ENCODE measurements at regions not wholly inside any gene's neighbourhood (a gene's known extent, or its start where the extent isn't known, plus 50 kb on each side); places are given as distances from the start of the nearest gene placed in this dataset.

DNA sequence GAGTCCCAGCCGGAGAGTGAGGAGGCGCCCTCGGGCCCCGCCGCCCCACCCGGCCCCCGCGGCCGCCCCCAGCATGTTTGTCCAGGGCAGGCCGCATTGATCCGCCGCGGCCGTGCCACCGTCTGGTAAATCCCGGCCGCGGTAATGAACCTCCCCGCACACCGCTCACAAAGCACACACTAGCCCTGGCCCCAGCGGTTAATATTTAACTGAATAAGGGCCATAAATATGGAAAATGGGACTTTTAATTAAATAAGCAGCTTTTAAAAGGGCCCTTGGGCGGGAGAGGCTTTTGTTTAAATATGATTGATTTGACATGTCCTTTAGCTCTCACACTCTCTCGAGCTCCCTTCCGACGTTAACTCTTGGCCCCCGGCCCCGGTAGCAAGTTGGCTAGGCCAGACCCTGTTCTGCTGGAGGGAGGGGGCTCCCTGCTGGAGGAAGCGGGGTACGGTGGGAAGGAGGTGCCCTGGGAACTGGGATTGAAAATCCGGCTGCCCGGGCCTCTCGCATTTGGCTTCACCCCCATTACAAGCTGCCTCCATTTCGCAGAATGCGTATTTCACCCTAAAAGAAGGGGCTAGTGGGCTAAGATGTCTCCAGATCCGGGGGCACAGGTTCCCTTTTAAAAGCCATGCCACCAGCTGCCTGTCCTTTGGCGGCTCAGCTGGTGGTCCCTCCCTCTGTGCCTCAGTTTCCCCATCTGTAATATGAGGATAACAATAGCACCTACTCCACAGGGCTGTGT, 199.8 kb downstream of the RBM19 start:
- DNase-seq: no peak

DNA sequence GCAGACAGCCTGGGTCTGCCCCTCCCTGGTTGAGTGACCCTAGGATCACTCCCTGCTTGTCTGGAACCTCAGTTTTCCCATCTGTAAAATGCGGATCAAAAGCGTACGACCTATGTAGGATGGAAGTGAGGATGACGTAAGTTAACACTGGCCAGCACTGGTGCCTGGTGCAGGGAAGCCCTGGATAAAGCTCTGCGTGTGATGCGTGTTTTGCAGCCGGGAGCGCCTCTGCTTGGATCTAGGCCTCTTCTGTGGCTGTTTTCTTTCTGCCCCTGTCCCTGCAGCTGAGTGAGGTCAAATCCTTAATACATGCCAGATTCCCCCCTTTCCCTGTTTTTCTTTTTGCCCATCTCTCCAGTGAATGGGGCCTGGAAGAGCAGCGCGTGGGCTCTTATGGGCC, 201.5 kb downstream of the RBM19 start:
- no peak for DNase-seq

DNA sequence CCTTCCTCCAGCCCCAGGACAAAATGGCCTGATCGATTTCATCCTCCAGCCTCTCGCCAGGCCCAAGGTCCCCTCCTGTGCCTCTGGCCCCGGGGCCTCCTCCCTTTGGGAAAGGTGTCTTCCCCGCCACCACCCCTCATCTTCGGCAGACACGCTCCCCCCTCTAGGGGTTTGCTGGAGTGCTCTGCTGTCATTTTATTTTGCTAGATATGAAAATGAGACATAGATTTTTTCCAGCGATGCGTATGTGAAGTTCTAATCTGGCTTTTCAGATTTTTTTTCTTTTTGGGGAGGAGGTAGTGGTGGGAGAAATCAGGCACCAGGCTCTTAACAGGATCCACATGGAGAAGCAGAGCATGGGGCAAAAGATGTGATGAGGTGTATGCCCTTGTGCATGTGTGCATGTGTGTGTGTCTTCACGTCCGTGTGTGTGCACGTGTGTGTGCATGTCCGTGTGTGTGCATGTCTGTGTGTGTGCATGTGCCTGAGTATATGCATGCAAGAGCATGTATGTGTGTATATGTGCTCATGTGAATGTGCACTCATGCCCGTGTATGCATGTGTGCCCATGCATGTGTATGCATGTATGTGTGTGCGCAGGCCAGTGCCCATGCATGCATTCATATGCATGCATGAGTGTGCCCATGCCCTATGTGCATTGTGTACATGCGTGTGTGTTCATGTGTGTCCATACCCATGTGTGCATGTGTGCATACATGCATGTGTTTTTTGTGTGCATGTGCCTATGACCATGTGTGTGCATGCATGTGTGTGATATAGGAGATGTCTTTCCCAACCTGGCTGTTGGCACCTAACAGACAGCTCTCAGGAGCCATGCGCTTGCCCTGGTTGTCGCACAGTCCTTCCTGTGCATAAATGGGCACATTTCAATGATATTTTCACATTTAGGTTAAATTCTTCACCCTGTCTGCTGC, 203.0 kb downstream of the RBM19 start:
- no peak for DNase-seq

DNA sequence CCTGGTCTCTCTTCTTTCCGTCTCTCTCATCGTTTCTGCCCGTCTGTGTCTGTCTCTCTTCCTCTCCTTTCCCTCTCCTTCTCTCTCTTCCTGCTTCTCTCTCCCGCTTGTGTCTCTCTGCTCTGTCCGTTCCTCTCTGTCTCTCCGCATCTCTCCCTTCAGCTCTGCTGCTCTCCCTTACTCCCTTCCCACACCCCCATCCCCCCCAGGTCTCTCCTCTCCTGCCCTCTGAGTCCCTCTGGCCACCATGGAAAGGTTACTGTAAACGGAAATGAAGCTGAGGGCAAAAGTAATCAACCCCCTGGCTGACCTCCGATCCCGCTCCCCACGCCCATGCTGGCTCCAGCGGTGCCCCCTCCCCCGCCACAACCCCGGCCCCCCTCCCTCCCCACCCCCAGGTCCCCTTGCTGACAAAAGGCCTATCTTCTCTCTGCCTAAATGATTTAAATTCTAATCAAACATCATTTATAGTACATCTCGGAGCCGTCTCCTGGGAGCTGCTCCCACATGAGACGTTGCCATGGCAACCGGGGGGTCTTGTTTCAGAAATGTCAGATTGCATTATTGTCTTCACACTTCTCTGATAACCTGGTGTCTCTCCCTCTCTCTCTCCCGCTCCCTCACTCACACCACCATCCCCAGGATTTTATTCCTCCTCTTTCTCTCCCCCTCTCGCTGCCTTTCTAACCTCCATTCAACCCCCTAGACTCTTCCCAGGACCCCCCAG, 203.8 kb downstream of the RBM19 start:
- no peak for DNase-seq

DNA sequence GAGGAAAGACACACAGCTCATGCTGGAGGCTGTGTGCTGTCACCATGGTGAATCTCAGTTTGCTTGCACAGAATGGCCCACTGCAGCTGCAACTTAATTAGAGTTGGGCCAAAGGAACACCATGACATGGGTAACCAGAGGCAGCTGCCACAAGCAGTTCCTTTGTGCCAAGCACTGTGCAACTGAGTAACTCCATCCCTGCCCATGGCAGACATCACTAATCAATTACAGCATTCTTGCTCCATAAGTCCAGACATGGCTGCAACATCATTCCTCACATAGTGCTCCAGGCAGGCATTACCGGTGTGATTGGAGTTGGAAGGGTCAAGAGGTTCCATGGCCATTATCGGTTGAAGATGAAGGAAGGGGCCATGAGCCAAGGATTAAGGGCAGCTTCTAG, 207.0 kb downstream of the RBM19 start:
- DNase-seq: no peak

DNA sequence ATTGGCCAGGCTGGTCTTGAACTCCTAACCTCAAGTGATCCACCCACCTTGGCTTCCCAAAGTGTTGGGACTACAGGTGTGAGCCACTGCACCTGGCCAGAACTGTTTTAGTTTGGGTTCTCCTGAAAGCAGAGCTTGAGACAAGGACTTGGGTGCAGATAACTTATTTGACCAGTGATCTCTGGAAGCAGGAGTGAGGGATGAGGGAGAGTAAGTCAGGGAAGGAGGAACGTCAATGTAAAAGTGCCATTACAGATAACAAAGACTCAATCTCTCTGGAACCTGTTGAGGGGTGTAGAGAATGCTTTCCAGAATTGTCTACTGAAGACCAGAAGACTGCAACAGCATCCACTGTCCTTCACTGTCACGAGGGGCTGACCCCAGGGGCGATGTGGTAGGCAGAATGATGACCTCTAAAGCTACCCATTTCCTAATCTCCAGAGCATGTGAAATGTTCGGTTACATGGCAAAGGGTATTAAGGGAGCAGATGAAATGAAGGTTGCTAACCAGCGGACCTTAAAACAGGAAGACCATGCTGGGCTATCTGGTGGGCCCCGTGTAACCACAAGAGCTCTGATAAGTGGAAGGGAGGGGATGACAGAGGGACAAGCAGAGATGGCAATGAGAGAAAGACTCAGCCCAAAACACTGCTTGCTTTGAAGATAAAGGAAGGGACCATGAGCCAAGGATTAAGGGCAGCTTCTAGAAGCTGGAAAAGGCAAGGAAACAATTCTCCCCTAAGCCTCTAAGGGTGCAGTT, 207.8 kb downstream of the RBM19 start:
- DNase-seq: no peak

DNA sequence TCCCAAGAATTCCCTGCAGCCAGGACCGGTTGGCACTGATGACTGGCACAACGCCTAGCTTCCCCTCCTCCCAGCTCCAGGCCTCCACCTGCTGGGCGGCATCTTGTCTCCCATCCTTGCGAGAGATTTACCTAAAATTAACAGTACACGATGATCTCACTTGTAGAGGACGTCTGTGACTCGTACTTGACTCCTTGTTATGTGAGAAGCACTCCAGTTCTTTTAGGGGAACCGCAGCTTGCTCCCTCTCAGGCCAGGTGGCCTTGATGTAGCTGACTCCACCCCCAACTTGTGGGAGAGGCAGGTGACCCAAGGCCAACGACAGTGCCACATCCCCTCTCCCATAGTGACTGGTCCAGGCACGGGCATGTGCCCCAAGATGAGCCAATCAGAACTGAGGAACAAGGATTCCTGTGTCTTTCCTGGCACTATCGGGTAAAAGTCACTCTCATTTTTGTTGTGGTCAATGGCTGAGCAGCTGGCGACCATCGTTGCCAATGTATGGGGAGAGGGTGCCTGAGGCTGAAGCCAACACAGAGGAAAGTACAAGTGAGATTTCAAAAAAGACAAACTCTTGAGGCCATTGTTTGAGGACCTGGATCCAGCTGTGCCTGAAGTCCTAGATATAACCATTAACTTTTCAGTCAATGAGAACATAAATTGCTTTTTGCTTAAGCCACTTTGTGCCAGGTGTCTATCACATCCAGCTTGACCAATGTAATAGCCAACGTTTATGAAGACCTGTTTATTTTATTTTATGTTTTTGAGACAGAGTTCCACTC, 208.7 kb downstream of the RBM19 start:
- DNase-seq: peak; percentile 79

DNA sequence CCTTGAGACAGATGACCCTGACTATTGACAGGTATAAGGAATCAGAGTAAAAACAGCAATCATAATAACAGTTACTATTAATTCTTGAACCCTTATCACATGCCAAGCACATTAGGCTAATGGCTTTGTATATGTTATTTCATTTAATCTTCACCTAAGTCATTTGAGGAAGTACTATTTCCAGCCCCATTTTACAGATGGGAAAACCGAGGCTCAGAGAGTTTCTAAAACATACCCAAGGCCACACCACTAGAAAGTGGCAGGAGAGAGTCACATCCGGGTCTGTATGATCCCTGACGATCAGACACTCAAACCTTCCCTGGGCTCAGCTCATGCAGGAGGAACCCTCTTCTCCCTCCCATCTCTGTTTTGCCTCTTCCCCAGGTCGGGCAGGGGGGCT, 209.5 kb downstream of the RBM19 start:
- no peak for DNase-seq

DNA sequence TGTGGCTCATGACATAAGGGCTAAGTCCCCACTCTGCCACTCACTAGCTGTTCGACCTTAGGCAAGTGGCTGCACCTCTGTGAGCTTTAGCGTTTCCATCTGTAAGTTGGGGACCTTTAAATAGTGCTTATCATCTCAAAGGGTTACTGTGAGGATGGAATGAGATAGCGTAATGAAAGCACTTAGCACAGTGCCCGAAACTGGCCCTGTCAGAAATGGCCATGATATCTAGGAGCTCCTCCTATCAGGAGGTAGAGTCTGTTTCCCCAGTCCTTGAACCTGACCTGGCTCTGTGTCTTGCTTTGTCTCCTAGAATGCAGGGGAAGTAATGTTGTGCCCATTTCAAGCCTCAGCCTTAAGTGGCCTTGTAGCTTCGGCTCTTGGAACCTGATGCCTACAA, 211.0 kb downstream of the RBM19 start:
- DNase-seq: no peak

DNA sequence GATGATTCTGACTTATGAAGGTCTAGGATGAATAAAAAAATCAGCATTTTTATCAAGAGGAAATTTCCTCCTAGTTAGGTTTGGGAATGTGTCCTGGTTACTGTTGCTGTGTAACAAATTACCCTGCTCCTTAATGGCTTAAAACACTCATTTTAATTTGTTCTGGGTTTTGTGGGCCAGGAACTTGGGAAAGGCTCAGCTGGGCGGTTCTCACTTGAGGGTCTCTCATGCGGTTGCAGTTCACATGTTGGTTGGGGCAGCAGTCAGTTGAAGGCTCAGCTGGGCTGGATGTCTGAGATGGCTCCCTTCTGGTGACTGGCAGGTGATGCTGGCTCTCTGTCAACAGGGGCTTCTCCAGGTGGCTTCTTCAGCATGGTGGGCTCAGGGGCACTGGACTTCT, 214.6 kb downstream of the RBM19 start:
- DNase-seq: no peak

DNA sequence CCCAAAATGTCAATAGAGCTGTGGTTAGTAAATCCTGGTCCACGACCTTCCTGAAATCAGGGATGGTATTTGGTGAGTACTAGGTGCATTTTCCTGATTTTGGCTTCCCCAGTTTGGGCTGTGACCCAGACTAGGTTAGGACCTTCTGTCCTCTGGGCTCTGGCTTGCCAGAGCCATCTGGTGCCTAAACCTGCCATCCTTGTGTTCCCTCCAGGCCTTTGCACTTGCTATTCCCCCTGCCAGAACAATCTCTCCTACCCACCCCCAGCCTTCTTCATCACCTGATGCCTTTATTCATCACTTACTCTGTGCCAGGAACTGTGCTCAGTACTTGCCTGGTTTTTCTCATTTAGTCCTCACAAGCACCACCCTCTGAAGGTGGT, 216.7 kb downstream of the RBM19 start:
- DNase-seq: no peak

DNA sequence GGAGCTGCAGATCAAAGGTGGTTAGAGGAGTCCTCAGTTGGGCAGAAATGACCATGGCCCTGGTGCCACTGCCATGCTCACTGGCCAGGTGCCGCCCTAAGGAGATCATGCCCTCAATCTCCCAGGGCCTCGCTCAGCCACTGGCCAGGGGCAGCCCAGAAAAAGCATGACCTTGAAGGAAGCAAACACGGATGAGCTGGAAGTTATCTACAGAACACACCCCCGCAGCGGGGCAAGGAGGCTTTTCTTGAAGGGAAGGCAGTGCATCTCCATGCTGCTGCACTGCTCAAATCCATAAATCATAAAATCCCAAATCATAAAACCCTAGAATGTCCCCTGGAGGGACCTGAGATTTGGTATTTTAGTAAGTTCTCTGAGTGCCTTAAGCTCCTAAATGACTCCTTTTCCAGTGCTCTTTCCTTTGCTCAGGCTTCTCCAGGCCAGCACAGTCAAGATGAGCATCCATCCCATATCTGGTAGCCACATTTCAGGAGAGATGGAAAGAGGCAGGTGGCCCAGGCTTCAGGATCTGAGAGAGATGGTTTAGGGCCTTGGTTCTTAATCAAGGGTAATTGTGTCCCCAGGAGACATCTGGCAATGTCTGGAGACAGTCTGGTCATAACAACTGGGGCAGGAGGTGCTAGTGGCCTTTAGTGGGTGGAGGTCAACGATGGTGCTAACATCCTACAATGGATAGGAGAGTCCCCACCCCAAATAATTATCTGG, 217.3 kb downstream of the RBM19 start:
- no peak for DNase-seq

DNA sequence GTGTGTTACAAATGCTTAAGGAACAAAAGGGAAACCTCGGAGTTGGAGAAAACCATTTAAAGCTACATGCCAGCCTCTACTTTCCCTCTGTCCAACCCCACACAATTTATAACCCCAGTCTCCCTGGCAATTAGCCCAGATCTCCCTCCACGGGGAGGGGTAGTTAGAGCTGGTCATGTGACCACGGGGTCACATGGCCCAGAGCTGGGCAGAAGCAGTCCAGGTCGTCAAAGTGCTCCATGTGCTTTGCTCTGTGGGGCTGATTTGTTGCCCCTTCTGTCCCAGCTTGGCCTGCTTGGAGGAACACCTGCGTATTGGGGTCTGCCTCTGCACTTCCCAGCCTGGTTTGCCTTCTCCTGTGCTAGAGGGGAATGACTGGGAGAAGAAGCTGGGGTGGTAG, 219.1 kb downstream of the RBM19 start:
- DNase-seq: no peak

DNA sequence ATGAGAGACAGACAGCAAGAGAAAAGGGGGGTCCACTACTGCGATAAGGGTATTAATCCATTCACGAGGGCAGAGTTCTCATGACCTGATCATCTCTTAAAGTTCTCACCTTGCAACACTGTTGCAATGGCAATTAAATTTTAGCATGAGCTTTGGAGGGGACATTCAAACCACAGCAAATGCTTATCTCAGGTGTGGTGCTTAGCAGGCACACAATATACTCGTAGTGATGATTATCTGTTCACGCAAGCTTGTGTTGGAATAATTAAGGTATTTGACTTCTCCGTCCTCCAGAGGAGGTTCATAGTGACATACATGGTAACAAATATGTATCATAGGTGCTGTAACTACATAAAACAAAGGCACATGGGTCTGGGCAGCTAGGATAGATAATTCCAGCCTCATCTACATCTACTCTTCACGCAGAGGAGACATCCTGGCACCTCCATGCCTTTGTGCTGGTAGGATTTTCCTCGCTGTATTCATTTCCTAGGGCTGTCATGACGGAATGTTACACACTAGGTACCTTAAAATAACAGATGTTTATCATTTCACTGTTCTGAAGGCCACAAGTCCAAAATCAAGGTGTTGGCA, 221.2 kb downstream of the RBM19 start:
- no peak for DNase-seq

DNA sequence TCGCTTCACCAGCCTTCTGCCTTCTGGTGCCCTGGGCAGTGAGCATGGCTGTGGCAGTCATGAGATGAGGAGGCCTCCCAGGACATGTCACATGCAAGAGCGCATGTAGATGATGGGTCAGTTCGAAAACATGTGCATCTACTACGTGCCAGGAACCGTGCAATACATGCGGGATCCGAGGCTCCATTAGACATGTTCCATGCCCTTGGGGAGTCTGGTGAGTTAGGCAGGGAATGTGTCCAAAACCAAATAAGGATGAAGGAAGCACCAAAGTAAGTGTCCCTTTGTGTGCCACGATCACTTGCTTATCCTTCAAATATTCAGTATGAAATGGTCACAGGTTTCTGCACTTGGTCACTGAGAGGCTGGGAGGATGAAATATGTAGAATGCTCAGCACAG, 223.3 kb downstream of the RBM19 start:
- DNase-seq: no peak

DNA sequence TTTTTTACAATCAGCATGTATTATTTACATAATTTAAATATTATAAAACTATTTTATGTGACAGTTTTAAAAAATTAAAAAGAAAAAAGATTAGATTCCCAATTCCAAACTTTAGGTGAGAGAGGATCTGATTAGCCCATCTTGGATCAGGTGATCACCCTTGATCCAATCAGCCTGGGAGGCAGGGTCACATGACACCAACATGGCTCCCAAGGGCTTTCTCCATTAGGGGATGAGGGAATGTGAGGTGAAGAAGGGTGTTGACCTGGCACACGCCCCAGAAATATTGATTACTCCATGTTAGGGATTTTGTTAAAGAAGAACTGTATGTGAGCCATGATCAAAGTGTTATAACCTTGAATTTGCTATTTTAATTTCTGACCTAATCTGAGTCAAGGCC, 225.4 kb downstream of the RBM19 start:
- no peak for DNase-seq

DNA sequence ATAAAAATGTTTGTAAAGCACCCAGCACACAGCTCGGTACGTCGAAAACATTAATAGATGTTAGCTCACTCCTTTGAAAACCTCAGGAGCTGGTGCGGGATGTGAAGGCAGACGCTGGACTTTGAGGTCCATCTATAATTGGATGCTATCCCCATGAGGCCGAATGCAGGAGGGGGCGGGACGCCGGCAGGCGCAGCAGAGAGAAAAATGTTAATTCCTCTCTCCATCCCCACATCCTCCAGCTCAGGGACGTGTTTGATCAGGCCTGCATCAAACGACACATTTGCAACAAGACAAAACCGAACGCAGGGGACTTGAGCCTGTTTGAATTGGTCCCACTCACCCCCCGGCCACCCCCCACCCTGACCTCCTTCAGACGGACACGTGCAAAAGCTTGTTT, 231.0 kb downstream of the RBM19 start:
- no peak for DNase-seq

DNA sequence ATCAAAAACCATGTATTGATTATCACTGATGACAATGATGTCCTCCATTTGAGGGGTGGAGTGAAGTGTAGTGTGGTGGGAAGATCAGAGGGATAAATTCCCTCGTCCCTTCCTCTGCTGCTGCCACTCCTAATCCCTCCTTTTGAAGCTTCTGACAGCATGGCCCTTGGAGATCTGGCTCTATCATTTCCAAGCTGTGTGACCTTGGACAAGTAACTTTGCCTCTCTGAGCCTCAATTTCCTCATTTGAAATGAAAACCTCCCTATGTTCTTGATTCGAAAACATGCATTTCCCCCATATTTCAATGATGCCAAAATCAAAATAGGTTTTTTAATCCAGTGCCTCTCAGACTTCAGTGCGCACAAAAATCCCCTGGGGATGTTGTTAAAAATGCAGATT, 231.6 kb downstream of the RBM19 start:
- no peak for DNase-seq

DNA sequence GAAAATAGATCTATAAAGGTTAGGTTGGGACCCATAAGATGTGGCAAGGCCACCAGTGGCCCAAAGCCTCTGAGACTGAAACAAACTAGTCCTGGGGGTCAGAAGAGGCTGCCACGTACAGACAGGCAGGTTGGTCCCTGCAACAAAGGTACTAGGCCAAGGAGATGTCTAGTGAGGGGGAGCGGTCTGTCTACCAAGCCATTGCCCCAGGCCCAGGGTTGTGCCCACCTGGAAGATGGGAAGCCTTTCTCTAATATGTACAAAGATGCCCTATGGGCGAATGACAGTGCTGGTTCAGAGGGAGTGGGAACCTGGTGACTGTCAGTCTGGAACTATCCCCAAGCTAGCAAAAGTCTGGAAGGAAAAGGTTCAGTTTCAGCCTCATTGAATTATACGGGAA, 233.2 kb downstream of the RBM19 start:
- DNase-seq: no peak

DNA sequence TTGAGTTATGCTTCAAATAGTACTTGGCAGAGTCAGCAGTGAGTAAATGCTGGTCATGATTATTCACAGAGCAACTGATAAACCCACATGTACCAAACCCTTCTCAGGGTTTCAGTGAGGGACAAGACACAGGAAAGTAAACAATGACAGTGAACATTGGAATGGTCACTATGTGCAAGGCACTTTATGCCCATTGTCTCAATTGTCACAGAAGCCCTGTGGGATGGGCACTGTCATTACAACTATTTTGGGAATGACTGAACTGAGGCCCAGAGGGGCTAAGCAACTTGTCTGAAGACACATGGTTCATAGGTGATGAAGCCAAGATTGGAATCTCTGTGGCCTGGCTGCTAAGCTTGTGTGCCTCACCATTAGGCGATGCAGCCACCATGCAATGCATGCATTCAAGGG, 238.5 kb downstream of the RBM19 start:
- DNase-seq: no peak

DNA sequence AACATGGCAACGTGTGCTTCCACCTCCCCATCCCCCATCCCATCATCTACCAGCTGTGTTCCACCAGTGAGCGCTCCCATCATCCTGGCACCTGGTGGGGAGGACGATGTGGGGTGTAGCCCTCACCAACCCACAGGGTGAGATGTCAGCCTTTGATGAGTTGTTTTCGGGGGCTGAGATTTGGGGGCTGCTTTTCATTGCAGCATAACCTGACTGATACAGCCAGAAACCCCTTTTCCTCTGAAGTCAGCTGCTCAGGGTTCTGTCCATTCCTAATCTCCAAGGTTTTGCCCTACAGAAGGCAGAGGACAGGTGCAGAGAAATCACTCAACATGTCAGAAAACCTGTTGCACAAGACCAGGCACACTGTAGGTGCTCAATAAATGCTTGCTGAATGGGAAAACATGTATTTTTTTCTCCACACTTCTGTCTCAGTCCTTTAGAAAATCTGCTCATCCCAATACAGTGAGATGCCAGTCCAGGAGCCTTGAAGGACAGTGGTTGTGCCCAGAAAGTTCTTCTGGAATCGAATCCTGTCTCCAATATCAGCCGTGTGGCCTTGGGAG, 239.8 kb downstream of the RBM19 start:
- no peak for DNase-seq

Data from NCI-H510A (cell line).